WTC11 (cell line): ENCODE measurements at regions not wholly inside any gene's neighbourhood (a gene's known extent, or its start where the extent isn't known, plus 50 kb on each side); places are given as distances from the start of the nearest gene placed in this dataset.

Experiments
- ATAC-seq: fragments of 200-7000 bp; cut with Tn5 transposase; 2 replicates; pipeline ENCODE4 v1.10.0; 2021; ENCODE audit warnings: mild to moderate bottlenecking, moderate library complexity
- CTCF ChIA-PET: fragments of 300-600 bp; sonication (Branson Sonifier 250); formaldehyde crosslinking; loops from one replicate; lab custom pipeline; 2021; ENCODE audit warnings: antibody characterized with exemption; lab: Charles Lee
- POLR2A ChIA-PET: fragments of 350-600 bp; sonication (Branson Sonifier 250); formaldehyde crosslinking; loops from one replicate; lab custom pipeline; 2021; ENCODE audit warnings: antibody characterized with exemption; lab: Charles Lee
- DNase-seq: peaks from one replicate; pipeline ENCODE4 v3.0.0; 2021; ENCODE audit warnings: low spot score
- H3K27ac Mint-ChIP-seq: 2 replicates; pipeline ENCODE4 v1.8.0; 2021; ENCODE audit warnings: mixed read lengths
- H3K27me3 Mint-ChIP-seq: 2 replicates; pipeline ENCODE4 v1.8.0; 2021; ENCODE audit warnings: low read depth, mild to moderate bottlenecking, moderate library complexity, mixed read lengths
- H3K36me3 Mint-ChIP-seq: 2 replicates; pipeline ENCODE4 v1.8.0; 2021; ENCODE audit warnings: mixed read lengths
- H3K4me1 Mint-ChIP-seq: 2 replicates; pipeline ENCODE4 v1.8.0; 2022; ENCODE audit warnings: mixed read lengths
- H3K4me3 Mint-ChIP-seq: 2 replicates; pipeline ENCODE4 v1.8.0; 2021; ENCODE audit warnings: mild to moderate bottlenecking, moderate library complexity, mixed read lengths
- H3K9me3 Mint-ChIP-seq: 2 replicates; pipeline ENCODE4 v1.8.0; 2021; ENCODE audit warnings: mixed read lengths
- EMX1 ChIP-seq: fragments of 250-450 bp; sonication (Bioruptor Pico); IDR thresholded peaks from 2 replicates; pipeline ENCODE4 v1.8.0; 2021; ENCODE audit warnings: mild to moderate bottlenecking
- FOXJ3 ChIP-seq: sonication (generic); formaldehyde crosslinking; IDR thresholded peaks from 2 replicates; pipeline ENCODE4 v1.9.0; 2021; ENCODE audit warnings: missing genetic modification reagents, mild to moderate bottlenecking, borderline replicate concordance
- GTF2I ChIP-seq: fragments of 250-450 bp; sonication (Bioruptor Pico); conservative IDR thresholded peaks from 2 replicates; pipeline ENCODE4 v1.4.0; 2021; ENCODE audit warnings: mild to moderate bottlenecking
- HMGA2 ChIP-seq: fragments of 250-450 bp; sonication (Bioruptor Pico); IDR thresholded peaks from 2 replicates; pipeline ENCODE4 v1.4.0; 2021; ENCODE audit warnings: mild to moderate bottlenecking, moderate library complexity
- HMGXB4 ChIP-seq: sonication (generic); formaldehyde crosslinking; IDR thresholded peaks from 2 replicates; pipeline ENCODE4 v1.8.1; 2023; ENCODE audit warnings: mild to moderate bottlenecking, moderate library complexity, missing genetic modification reagents
- JAZF1 ChIP-seq: fragments of 250-450 bp; sonication (Bioruptor Pico); IDR thresholded peaks from 2 replicates; pipeline ENCODE4 v1.9.0; 2021; ENCODE audit warnings: moderate library complexity, mild to moderate bottlenecking, inconsistent platforms
- JUN ChIP-seq: sonication (generic); formaldehyde crosslinking; IDR thresholded peaks from 2 replicates; pipeline ENCODE4 v1.8.0; 2023; ENCODE audit warnings: mild to moderate bottlenecking, missing genetic modification reagents
- KAT7 ChIP-seq: sonication (generic); formaldehyde crosslinking; IDR thresholded peaks from 2 replicates; pipeline ENCODE4 v1.8.1; 2023; ENCODE audit warnings: missing genetic modification reagents, mild to moderate bottlenecking, borderline replicate concordance
- MXD4 ChIP-seq: fragments of 250-450 bp; sonication (Bioruptor Pico); IDR thresholded peaks from 2 replicates; pipeline ENCODE4 v1.8.0; 2021; ENCODE audit warnings: mild to moderate bottlenecking, moderate library complexity, borderline replicate concordance
- MYBL2 ChIP-seq: sonication (generic); formaldehyde crosslinking; IDR thresholded peaks from 2 replicates; pipeline ENCODE4 v1.8.1; 2023; ENCODE audit warnings: mild to moderate bottlenecking, moderate library complexity, missing genetic modification reagents
- NFATC4 ChIP-seq: fragments of 250-450 bp; sonication (Bioruptor Pico); IDR thresholded peaks from 2 replicates; pipeline ENCODE4 v1.9.0; 2021; ENCODE audit warnings: mild to moderate bottlenecking
- PREB ChIP-seq: sonication (generic); formaldehyde crosslinking; IDR thresholded peaks from 2 replicates; pipeline ENCODE4 v1.8.1; 2022; ENCODE audit warnings: mild to moderate bottlenecking, missing genetic modification reagents, moderate library complexity, borderline replicate concordance
- RORB ChIP-seq: fragments of 250-450 bp; sonication (Bioruptor Pico); IDR thresholded peaks from 2 replicates; pipeline ENCODE4 v1.9.0; 2021; ENCODE audit warnings: mild to moderate bottlenecking
- STAT6 ChIP-seq: sonication (generic); formaldehyde crosslinking; conservative IDR thresholded peaks from 2 replicates; pipeline ENCODE4 v1.8.1; 2023; ENCODE audit warnings: mild to moderate bottlenecking, low read depth, missing genetic modification reagents, moderate library complexity
- ZNF263 ChIP-seq: sonication (generic); formaldehyde crosslinking; IDR thresholded peaks from 2 replicates; pipeline ENCODE4 v1.8.1; 2022; ENCODE audit warnings: low read depth, mild to moderate bottlenecking, moderate library complexity, missing genetic modification reagents
- ZNF416 ChIP-seq: fragments of 250-450 bp; sonication (Bioruptor Pico); IDR thresholded peaks from 2 replicates; pipeline ENCODE4 v1.9.0; 2021; ENCODE audit warnings: mild to moderate bottlenecking, inconsistent platforms
- ZNF512 ChIP-seq: sonication (generic); formaldehyde crosslinking; IDR thresholded peaks from 2 replicates; pipeline ENCODE4 v1.8.1; 2022; ENCODE audit warnings: missing genetic modification reagents, borderline replicate concordance
- TF ChIP-seq, protein P1 (sequence below): sonication (generic); formaldehyde crosslinking; IDR thresholded peaks from 2 replicates; pipeline ENCODE4 v1.8.1; 2023; ENCODE audit warnings: mild to moderate bottlenecking, missing genetic modification reagents
- TF ChIP-seq, protein P2 (sequence below): sonication (generic); formaldehyde crosslinking; conservative IDR thresholded peaks from 2 replicates; pipeline ENCODE4 v1.8.1; 2022; ENCODE audit warnings: mild to moderate bottlenecking, missing genetic modification reagents
- TF ChIP-seq, protein P3 (sequence below): sonication (generic); formaldehyde crosslinking; IDR thresholded peaks from 2 replicates; pipeline ENCODE4 v1.8.0; 2022; ENCODE audit warnings: mild to moderate bottlenecking, missing genetic modification reagents

DNA sequence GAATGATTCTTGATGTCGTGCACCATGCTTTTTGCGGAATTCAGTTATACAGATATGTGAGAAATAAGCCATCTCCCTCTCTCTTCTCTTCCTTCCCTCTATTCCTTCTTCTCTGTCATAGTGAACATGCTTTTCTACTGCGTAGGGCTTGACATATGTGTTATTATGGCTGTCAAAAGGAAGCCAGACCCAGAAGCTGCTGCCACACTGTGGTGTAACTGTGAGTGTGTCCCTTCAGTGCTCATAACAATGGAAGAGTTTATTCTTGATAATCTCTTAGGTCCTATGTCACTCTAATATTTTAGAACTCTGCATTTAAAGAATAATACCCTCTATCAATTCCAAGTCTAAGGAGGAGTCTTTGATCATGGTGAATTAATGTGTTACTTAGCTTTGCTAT is 208.9 kb upstream of the TMTC4 start:
- no peaks in the 10 kb centered on the region for H3K4me1 Mint-ChIP-seq
- POLR2A ChIA-PET: no interaction called here
- TF ChIP-seq PREB (CRISPR knock-in tag) (no peak), FOXJ3 (CRISPR knock-in tag) (no peak), MYBL2 (CRISPR knock-in tag) (no peak), JAZF1 (CRISPR knock-in tag) (no peak), HMGXB4 (CRISPR knock-in tag) (no peak), NFATC4 (CRISPR knock-in tag) (no peak), GTF2I (no peak), ZNF263 (no peak), STAT6 (CRISPR knock-in tag) (no peak), RORB (CRISPR knock-in tag) (no peak), MXD4 (no peak), JUN (CRISPR knock-in tag) (no peak), KAT7 (CRISPR knock-in tag) (no peak), HMGA2 (CRISPR knock-in tag) (no peak), EMX1 (CRISPR knock-in tag) (no peak), ZNF416 (CRISPR knock-in tag) (no peak), ZNF512 (CRISPR knock-in tag) (no peak)
- TF ChIP-seq, protein P1, sequence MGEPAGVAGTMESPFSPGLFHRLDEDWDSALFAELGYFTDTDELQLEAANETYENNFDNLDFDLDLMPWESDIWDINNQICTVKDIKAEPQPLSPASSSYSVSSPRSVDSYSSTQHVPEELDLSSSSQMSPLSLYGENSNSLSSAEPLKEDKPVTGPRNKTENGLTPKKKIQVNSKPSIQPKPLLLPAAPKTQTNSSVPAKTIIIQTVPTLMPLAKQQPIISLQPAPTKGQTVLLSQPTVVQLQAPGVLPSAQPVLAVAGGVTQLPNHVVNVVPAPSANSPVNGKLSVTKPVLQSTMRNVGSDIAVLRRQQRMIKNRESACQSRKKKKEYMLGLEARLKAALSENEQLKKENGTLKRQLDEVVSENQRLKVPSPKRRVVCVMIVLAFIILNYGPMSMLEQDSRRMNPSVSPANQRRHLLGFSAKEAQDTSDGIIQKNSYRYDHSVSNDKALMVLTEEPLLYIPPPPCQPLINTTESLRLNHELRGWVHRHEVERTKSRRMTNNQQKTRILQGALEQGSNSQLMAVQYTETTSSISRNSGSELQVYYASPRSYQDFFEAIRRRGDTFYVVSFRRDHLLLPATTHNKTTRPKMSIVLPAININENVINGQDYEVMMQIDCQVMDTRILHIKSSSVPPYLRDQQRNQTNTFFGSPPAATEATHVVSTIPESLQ (CRISPR knock-in tag): no peak
- TF ChIP-seq, protein P2, sequence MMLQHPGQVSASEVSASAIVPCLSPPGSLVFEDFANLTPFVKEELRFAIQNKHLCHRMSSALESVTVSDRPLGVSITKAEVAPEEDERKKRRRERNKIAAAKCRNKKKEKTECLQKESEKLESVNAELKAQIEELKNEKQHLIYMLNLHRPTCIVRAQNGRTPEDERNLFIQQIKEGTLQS (CRISPR knock-in tag): no peak
- TF ChIP-seq, protein P3, sequence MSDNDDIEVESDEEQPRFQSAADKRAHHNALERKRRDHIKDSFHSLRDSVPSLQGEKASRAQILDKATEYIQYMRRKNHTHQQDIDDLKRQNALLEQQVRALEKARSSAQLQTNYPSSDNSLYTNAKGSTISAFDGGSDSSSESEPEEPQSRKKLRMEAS: no peak
- H3K4me3 Mint-ChIP-seq: no peak overlapping the region
- H3K36me3 Mint-ChIP-seq: peaks cover 4% of the 10 kb centered on the region; the same call in 1 of the 2 replicates
- no peak overlapping the region for H3K27ac Mint-ChIP-seq
- no peak for ATAC-seq
- H3K9me3 Mint-ChIP-seq: peaks cover 14% of the 10 kb centered on the region
- H3K27me3 Mint-ChIP-seq: no peaks in the 10 kb centered on the region; the same call in 1 of the 2 replicates
- DNase-seq: no peak
- CTCF ChIA-PET: interaction anchor here (1.3 kb wide), 1 partner anchor 244 kb away, joined by 3 read pairs; no protein-coding TSS in a partner anchor
